ENCODE measurements at regions not wholly inside any gene's neighbourhood (a gene's known extent, or its start where the extent isn't known, plus 50 kb on each side); places are given as distances from the start of the nearest gene placed in this dataset.

- H3K4me2 ChIP-seq (ENCODE audit: low read depth, low read length), result no peak overlapping the region
- no peak overlapping the region for H3K27ac ChIP-seq (ENCODE audit: low read length)
- no peaks in the 10 kb centered on the region for H3K9me2 ChIP-seq (replicated peaks; ENCODE audit: insufficient read depth, low read length)
- H3F3A ChIP-seq (ENCODE audit: insufficient read depth, low read length), result no peaks in the 10 kb centered on the region
- no peak for TF ChIP-seq CTCF (IDR thresholded peaks at IDR 0.05; ENCODE audit: low read length)
- no peak for TF ChIP-seq EZH2phosphoT487 (IDR thresholded peaks at IDR 0.05; ENCODE audit: low read length)
- TF ChIP-seq EZH2 (optimal IDR thresholded peaks at IDR 0.05; ENCODE audit: low read depth, low read length), result no peak
- no peaks in the 10 kb centered on the region for H4K20me1 ChIP-seq (ENCODE audit: insufficient read depth, low read length)
- H3K9ac ChIP-seq (ENCODE audit: low read length), result no peak overlapping the region
- H2AFZ ChIP-seq (ENCODE audit: low read length), result no peak overlapping the region
- H3K4me3 ChIP-seq (ENCODE audit: low read length), result no peak overlapping the region
- H3K36me3 ChIP-seq (replicated peaks; ENCODE audit: insufficient read depth, low read length), result no peaks in the 10 kb centered on the region
- no peaks in the 10 kb centered on the region for H3K27me3 ChIP-seq (replicated peaks; ENCODE audit: insufficient read depth, low read length)
- no peak for DNase-seq
- no peaks in the 10 kb centered on the region for H3K9me3 ChIP-seq (replicated peaks; ENCODE audit: insufficient read depth, low read length)
- H3K4me1 ChIP-seq (ENCODE audit: low read length), result no peaks in the 10 kb centered on the region
- no peaks in the 10 kb centered on the region for H3K79me2 ChIP-seq (ENCODE audit: low read length)
Measured at GRCh38 chr15:38685686-38686339, 121.2 kb upstream of the RASGRP1 start.

GRCh38 chr15:38687340-38687739, 122.7 kb upstream of the RASGRP1 start:
- Histone ChIP-seq H3K36me3 (replicated peaks; ENCODE audit: insufficient read depth, low read length) (no peaks in the 10 kb centered on the region), H3K27me3 (replicated peaks; ENCODE audit: insufficient read depth, low read length) (no peaks in the 10 kb centered on the region), H3K9me3 (replicated peaks; ENCODE audit: insufficient read depth, low read length) (no peaks in the 10 kb centered on the region), H3K4me3 (ENCODE audit: low read length) (no peak overlapping the region), H3K4me1 (ENCODE audit: low read length) (no peaks in the 10 kb centered on the region), H3K9me2 (replicated peaks; ENCODE audit: insufficient read depth, low read length) (no peaks in the 10 kb centered on the region), H2AFZ (ENCODE audit: low read length) (no peak overlapping the region), H4K20me1 (ENCODE audit: insufficient read depth, low read length) (no peaks in the 10 kb centered on the region), H3F3A (ENCODE audit: insufficient read depth, low read length) (no peaks in the 10 kb centered on the region), H3K79me2 (ENCODE audit: low read length) (no peaks in the 10 kb centered on the region), H3K4me2 (ENCODE audit: low read depth, low read length) (no peak overlapping the region), H3K27ac (ENCODE audit: low read length) (no peak overlapping the region), H3K9ac (ENCODE audit: low read length) (no peak overlapping the region)
- no peak for DNase-seq
- TF ChIP-seq EZH2phosphoT487 (IDR thresholded peaks at IDR 0.05; ENCODE audit: low read length), result no peak
- TF ChIP-seq EZH2 (optimal IDR thresholded peaks at IDR 0.05; ENCODE audit: low read depth, low read length), result no peak
- no peak for TF ChIP-seq CTCF (IDR thresholded peaks at IDR 0.05; ENCODE audit: low read length)

- no peaks in the 10 kb centered on the region for H3K36me3 ChIP-seq (replicated peaks; ENCODE audit: insufficient read depth, low read length)
- H4K20me1 ChIP-seq (ENCODE audit: insufficient read depth, low read length), result no peaks in the 10 kb centered on the region
- no peak overlapping the region for H3K9ac ChIP-seq (ENCODE audit: low read length)
- TF ChIP-seq EZH2 (optimal IDR thresholded peaks at IDR 0.05; ENCODE audit: low read depth, low read length) (no peak), CTCF (IDR thresholded peaks at IDR 0.05; ENCODE audit: low read length) (no peak)
- H3K4me2 ChIP-seq (ENCODE audit: low read depth, low read length), result no peak overlapping the region
- no peaks in the 10 kb centered on the region for H3K9me2 ChIP-seq (replicated peaks; ENCODE audit: insufficient read depth, low read length)
- H2AFZ ChIP-seq (ENCODE audit: low read length), result no peak overlapping the region
- H3K79me2 ChIP-seq (ENCODE audit: low read length), result no peaks in the 10 kb centered on the region
- no peak overlapping the region for H3K4me3 ChIP-seq (ENCODE audit: low read length)
- H3F3A ChIP-seq (ENCODE audit: insufficient read depth, low read length), result no peaks in the 10 kb centered on the region
- H3K27ac ChIP-seq (ENCODE audit: low read length), result no peak overlapping the region
- no peaks in the 10 kb centered on the region for H3K9me3 ChIP-seq (replicated peaks; ENCODE audit: insufficient read depth, low read length)
- no peaks in the 10 kb centered on the region for H3K27me3 ChIP-seq (replicated peaks; ENCODE audit: insufficient read depth, low read length)
- no peak for DNase-seq
- H3K4me1 ChIP-seq (ENCODE audit: low read length), result no peaks in the 10 kb centered on the region
Measured at GRCh38 chr15:38687775-38688495, 123.3 kb upstream of the RASGRP1 start.

All from MM.1S (cell line).